CD14-positive monocyte (primary cell): ENCODE measurements at regions not wholly inside any gene's neighbourhood (a gene's known extent, or its start where the extent isn't known, plus 50 kb on each side); places are given as distances from the start of the nearest gene placed in this dataset.

Source experiments
- DNase-seq, 3 donors: peaks; one replicate each; pipeline ENCODE4 v3.0.0-alpha.2; 2011 to 2022
- H2AFZ ChIP-seq: 2 replicates; pipeline ENCODE4 v1.6.0; 2012; ENCODE audit warnings: mild to moderate bottlenecking, low read depth, low read length, inconsistent platforms; ENCODE audit not compliant: insufficient read depth, poor library complexity, severe bottlenecking
- H3K27ac ChIP-seq, 2 donors: 1 replicate in 1 of 2; 2 replicates in 1 of 2; pipeline ENCODE4 v1.5.1; 2012 to 2013; ENCODE audit warnings: low read length in 2 of 2, control low read depth in 1 of 2, inconsistent platforms in 1 of 2, low read depth in 1 of 2, mild to moderate bottlenecking in 1 of 2
- H3K27me3 ChIP-seq, 2 donors: one replicate each; pipeline versions ENCODE4 v1.6.0 to v1.6.1; 2011 to 2013; ENCODE audit warnings: low read length in 2 of 2; ENCODE audit not compliant: control insufficient read depth in 2 of 2, insufficient read depth in 2 of 2
- H3K36me3 ChIP-seq, 2 donors: replicated peaks in 1 of 2; 1 replicate in 1 of 2; 2 replicates in 1 of 2; pipeline versions ENCODE4 v1.5.1 to v1.6.1; 2012 to 2013; ENCODE audit warnings: low read length in 2 of 2, control low read depth in 1 of 2, inconsistent platforms in 1 of 2, mild to moderate bottlenecking in 1 of 2; ENCODE audit not compliant: insufficient read depth in 2 of 2, control insufficient read depth in 1 of 2
- H3K4me1 ChIP-seq, 2 donors: 1 replicate in 1 of 2; 2 replicates in 1 of 2; pipeline versions ENCODE4 v1.5.1 to v1.6.1; 2012 to 2013; ENCODE audit warnings: low read length in 2 of 2, control low read depth in 1 of 2, inconsistent platforms in 1 of 2, mild to moderate bottlenecking in 1 of 2, moderate library complexity in 1 of 2; ENCODE audit not compliant: insufficient read depth in 2 of 2, control insufficient read depth in 1 of 2
- H3K4me2 ChIP-seq: replicated peaks from 2 replicates; pipeline ENCODE3; 2012; ENCODE audit warnings: low read length, moderate library complexity, mild to moderate bottlenecking; ENCODE audit not compliant: poor library complexity, severe bottlenecking; ENCODE audit errors: extremely low read depth
- H3K4me3 ChIP-seq, 3 experiments: fragments of 200-600 bp in 1 of 3; sonication (generic) in 1 of 3; replicated peaks in 1 of 3; 1 replicate in 2 of 3; 2 replicates in 1 of 3; pipeline ENCODE4 v1.5.1; 2011 to 2013; ENCODE audit warnings: low read length in 3 of 3, mild to moderate bottlenecking in 3 of 3, control low read depth in 2 of 3, low read depth in 2 of 3, inconsistent platforms in 1 of 3, moderate library complexity in 1 of 3
- H3K79me2 ChIP-seq: 2 replicates; pipeline ENCODE4 v1.6.0; 2012; ENCODE audit warnings: mild to moderate bottlenecking, control low read depth, inconsistent platforms, low read length, moderate library complexity; ENCODE audit not compliant: insufficient read depth
- H3K9ac ChIP-seq: 2 replicates; pipeline ENCODE4 v1.6.0; 2017; ENCODE audit warnings: low read length, mild to moderate bottlenecking; ENCODE audit not compliant: insufficient read depth, poor library complexity, severe bottlenecking
- H3K9me3 ChIP-seq, 2 donors: replicated peaks in 1 of 2; 1 replicate in 1 of 2; 2 replicates in 1 of 2; pipeline versions ENCODE4 v1.5.1 to v1.6.1; 2012 to 2013; ENCODE audit warnings: low read length in 2 of 2, control low read depth in 1 of 2; ENCODE audit not compliant: control insufficient read depth in 1 of 2, insufficient read depth in 1 of 2
- H4K20me1 ChIP-seq: 2 replicates; pipeline ENCODE4 v1.6.0; 2012; ENCODE audit warnings: mild to moderate bottlenecking, low read length, control low read depth, moderate library complexity; ENCODE audit not compliant: insufficient read depth
- H3K27ac Mint-ChIP-seq, 7 donors: one replicate each; pipeline ENCODE4 v1.8.0; 2020; ENCODE audit warnings: mild to moderate bottlenecking in 7 of 7, mixed read lengths in 7 of 7, moderate library complexity in 6 of 7, inconsistent platforms in 2 of 7
- H3K27me3 Mint-ChIP-seq, 3 donors: one replicate each; pipeline ENCODE4 v1.8.0; 2021 to 2022; ENCODE audit warnings: low read depth in 3 of 3, mild to moderate bottlenecking in 3 of 3, mixed read lengths in 3 of 3, moderate library complexity in 3 of 3, inconsistent platforms in 1 of 3
- H3K36me3 Mint-ChIP-seq, 2 donors: one replicate each; pipeline ENCODE4 v1.8.0; 2020; ENCODE audit warnings: mixed read lengths in 2 of 2, inconsistent platforms in 1 of 2, mild to moderate bottlenecking in 1 of 2
- H3K4me1 Mint-ChIP-seq: one replicate; pipeline ENCODE4 v1.8.0; 2020; ENCODE audit warnings: mild to moderate bottlenecking, mixed read lengths
- H3K4me3 Mint-ChIP-seq, 2 donors: one replicate each; pipeline ENCODE4 v1.8.0; 2020; ENCODE audit warnings: mild to moderate bottlenecking in 2 of 2, mixed read lengths in 2 of 2, moderate library complexity in 1 of 2
- H3K9me3 Mint-ChIP-seq, 7 donors: one replicate each; pipeline ENCODE4 v1.8.0; 2020 to 2022; ENCODE audit warnings: mixed read lengths in 7 of 7, mild to moderate bottlenecking in 6 of 7, moderate library complexity in 6 of 7, inconsistent platforms in 2 of 7
- CTCF ChIP-seq: fragments of 200-600 bp; IDR thresholded peaks from one replicate; pipeline ENCODE4 v1.8.0; 2022; ENCODE audit warnings: antibody characterized with exemption, mild to moderate bottlenecking
- WGBS: methylation state at CpG from one replicate; pipeline ENCODE4 v1.1.5; 2013; ENCODE audit warnings: missing lambda C conversion rate; ENCODE audit not compliant: insufficient coverage; 5-methylcytosine and 5-hydroxymethylcytosine counted together
- intact Hi-C, 2 donors: fragments of 100-400 bp; cut with micrococcal nuclease; formaldehyde crosslinking; loops; one replicate each; pipeline versions ENCODE4 v1.15.0 to v1.15.1; 2023

GRCh38 chr6:133632906-133633305, 256.0 kb upstream of the TCF21 start:
- H3K9me3 ChIP-seq, result no peaks in the 10 kb centered on the region
- Mint-ChIP-seq H3K4me3 (no peak overlapping the region), H3K27me3 (peaks cover 0 to 1% (median 0%) of the 10 kb centered on the region in 3 donors), H3K27ac (no peak overlapping the region), H3K36me3 (no peaks in the 10 kb centered on the region), H3K9me3 (peaks cover 0 to 2% (median 0%) of the 10 kb centered on the region in 7 donors), H3K4me1 (no peaks in the 10 kb centered on the region)
- no peaks in the 10 kb centered on the region for H4K20me1 ChIP-seq
- H2AFZ ChIP-seq, result no peak overlapping the region
- no CpG with 5 or more reads among the region's 2 CpGs for WGBS
- intact Hi-C loops, result no loop called here
- no peaks in the 10 kb centered on the region for H3K79me2 ChIP-seq
- no peak overlapping the region for H3K9ac ChIP-seq
- H3K4me3 ChIP-seq, result no peak overlapping the region
- no peak for TF ChIP-seq CTCF
- no peaks in the 10 kb centered on the region for H3K4me1 ChIP-seq
- DNase-seq, result no peak
- no peaks in the 10 kb centered on the region for H3K36me3 ChIP-seq
- no peak overlapping the region for H3K27ac ChIP-seq
- H3K27me3 ChIP-seq, result no peaks in the 10 kb centered on the region
- no peak overlapping the region for H3K4me2 ChIP-seq

- peaks cover 0 to 4% (median 2%) of the 10 kb centered on the region in 7 donors for H3K9me3 Mint-ChIP-seq
- H2AFZ ChIP-seq, result no peak overlapping the region
- DNase-seq, result no peak
- no peaks in the 10 kb centered on the region for H3K27me3 ChIP-seq
- H3K4me1 Mint-ChIP-seq, result no peaks in the 10 kb centered on the region
- H3K36me3 ChIP-seq, result no peaks in the 10 kb centered on the region
- no peaks in the 10 kb centered on the region for H3K9me3 ChIP-seq
- WGBS, result 90% methylated on average over 2 of the region's 3 CpGs
- H3K4me3 Mint-ChIP-seq, result no peak overlapping the region
- no peaks in the 10 kb centered on the region for H3K4me1 ChIP-seq
- H3K4me2 ChIP-seq, result no peak overlapping the region
- H3K27me3 Mint-ChIP-seq, result peaks cover 0 to 4% (median 0%) of the 10 kb centered on the region in 3 donors
- intact Hi-C loops, result no loop called here
- no peak overlapping the region for H3K27ac Mint-ChIP-seq
- H3K9ac ChIP-seq, result no peak overlapping the region
- H3K79me2 ChIP-seq, result no peaks in the 10 kb centered on the region
- H3K27ac ChIP-seq, result no peak overlapping the region
- no peak overlapping the region for H3K4me3 ChIP-seq
- no peaks in the 10 kb centered on the region for H4K20me1 ChIP-seq
- H3K36me3 Mint-ChIP-seq, result no peaks in the 10 kb centered on the region
- TF ChIP-seq CTCF, result no peak
These were observed 254.4 kb upstream of the TCF21 start for GRCh38 chr6:133634474-133634873.
